Activated B cell treated with CpG ODN at 0.5 μM for 24 hours (primary cell): ENCODE measurements at regions not wholly inside any gene's neighbourhood (a gene's known extent, or its start where the extent isn't known, plus 50 kb on each side); places are given as distances from the start of the nearest gene placed in this dataset.

Source experiments
- ATAC-seq: fragments of 200-7000 bp; cut with Tn5 transposase; one replicate; pipeline ENCODE4 v1.10.0; 2021; ENCODE audit warnings: low read depth, mild to moderate bottlenecking, moderate library complexity
- CTCF ChIA-PET: fragments of 350-600 bp; sonication (Branson Sonifier 250); formaldehyde crosslinking; loops from one replicate; lab custom pipeline; 2021; ENCODE audit warnings: antibody characterized with exemption; lab: Charles Lee
- POLR2A ChIA-PET: fragments of 350-600 bp; sonication (Branson Sonifier 250); formaldehyde crosslinking; loops from one replicate; lab custom pipeline; 2021; ENCODE audit warnings: antibody characterized with exemption; lab: Charles Lee
- DNase-seq: peaks from one replicate; pipeline ENCODE4 v3.0.0; 2022
- H3K27ac Mint-ChIP-seq: one replicate; pipeline ENCODE4 v1.8.0; 2020; ENCODE audit warnings: mixed read lengths
- H3K27me3 Mint-ChIP-seq: one replicate; pipeline ENCODE4 v1.8.0; 2021; ENCODE audit warnings: mixed read lengths
- H3K36me3 Mint-ChIP-seq: one replicate; pipeline ENCODE4 v1.8.0; 2021; ENCODE audit warnings: low read depth, mixed read lengths
- H3K4me1 Mint-ChIP-seq: one replicate; pipeline ENCODE4 v1.8.0; 2021; ENCODE audit warnings: mixed read lengths
- H3K4me3 Mint-ChIP-seq: one replicate; pipeline ENCODE4 v1.8.0; 2020; ENCODE audit warnings: mild to moderate bottlenecking, mixed read lengths
- H3K9me3 Mint-ChIP-seq: one replicate; pipeline ENCODE4 v1.8.0; 2020; ENCODE audit warnings: mixed read lengths
- intact Hi-C: fragments of 100-400 bp; cut with micrococcal nuclease; formaldehyde crosslinking; loops from one replicate; pipeline ENCODE4 v1.15.1; 2024
- TF ChIP-seq, protein P1 (sequence below): fragments of 200-600 bp; IDR thresholded peaks from one replicate; pipeline ENCODE4 v1.8.0; 2022; ENCODE audit warnings: antibody characterized with exemption, mild to moderate bottlenecking

DNA sequence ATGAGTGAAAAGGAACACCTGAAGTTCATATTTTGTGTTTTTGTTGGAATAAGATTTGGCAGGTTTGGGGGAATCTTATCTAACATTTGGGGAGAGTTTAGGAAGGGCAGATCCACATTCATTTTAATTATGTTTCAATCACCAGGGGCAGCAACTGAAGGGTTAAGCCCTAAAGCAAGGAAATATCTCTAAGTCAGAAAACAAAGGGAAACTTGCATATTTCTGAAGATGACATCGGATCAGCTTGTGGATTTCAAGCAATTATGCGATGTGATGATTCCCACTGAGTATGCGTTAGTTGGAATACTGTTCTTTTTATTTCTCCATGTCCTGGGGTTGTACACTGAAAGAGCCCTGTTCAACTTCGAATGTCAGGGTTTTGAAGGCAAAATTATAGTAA is 59.8 kb upstream of the NFIB start:
- DNase-seq (no peak), ATAC-seq (no peak)
- TF ChIP-seq, protein P1, sequence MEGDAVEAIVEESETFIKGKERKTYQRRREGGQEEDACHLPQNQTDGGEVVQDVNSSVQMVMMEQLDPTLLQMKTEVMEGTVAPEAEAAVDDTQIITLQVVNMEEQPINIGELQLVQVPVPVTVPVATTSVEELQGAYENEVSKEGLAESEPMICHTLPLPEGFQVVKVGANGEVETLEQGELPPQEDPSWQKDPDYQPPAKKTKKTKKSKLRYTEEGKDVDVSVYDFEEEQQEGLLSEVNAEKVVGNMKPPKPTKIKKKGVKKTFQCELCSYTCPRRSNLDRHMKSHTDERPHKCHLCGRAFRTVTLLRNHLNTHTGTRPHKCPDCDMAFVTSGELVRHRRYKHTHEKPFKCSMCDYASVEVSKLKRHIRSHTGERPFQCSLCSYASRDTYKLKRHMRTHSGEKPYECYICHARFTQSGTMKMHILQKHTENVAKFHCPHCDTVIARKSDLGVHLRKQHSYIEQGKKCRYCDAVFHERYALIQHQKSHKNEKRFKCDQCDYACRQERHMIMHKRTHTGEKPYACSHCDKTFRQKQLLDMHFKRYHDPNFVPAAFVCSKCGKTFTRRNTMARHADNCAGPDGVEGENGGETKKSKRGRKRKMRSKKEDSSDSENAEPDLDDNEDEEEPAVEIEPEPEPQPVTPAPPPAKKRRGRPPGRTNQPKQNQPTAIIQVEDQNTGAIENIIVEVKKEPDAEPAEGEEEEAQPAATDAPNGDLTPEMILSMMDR: no peak
- POLR2A ChIA-PET: no interaction called here
- CTCF ChIA-PET: no interaction called here
- H3K4me3 Mint-ChIP-seq: no peak overlapping the region
- intact Hi-C loops: no loop called here
- H3K36me3 Mint-ChIP-seq: no peaks in the 10 kb centered on the region
- no peaks in the 10 kb centered on the region for H3K9me3 Mint-ChIP-seq
- H3K27me3 Mint-ChIP-seq: peaks cover 5% of the 10 kb centered on the region
- no peak overlapping the region for H3K27ac Mint-ChIP-seq
- H3K4me1 Mint-ChIP-seq: no peaks in the 10 kb centered on the region

DNA sequence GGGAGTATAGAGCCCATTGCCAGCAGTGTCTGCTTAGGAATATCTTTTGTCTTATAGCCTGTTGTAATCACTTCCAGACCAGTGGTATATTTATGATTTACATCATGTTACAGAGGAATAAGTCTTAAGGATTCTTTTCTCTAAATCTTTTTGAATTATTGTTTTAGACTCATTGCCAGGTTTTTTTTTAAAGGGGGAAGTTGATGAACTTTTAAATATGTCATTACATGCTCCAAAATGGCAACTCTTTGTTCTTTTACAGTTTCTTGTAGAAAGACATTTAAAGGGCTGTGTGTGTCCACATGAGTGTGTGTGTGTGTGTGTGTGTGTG is 59.4 kb upstream of the NFIB start:
- Mint-ChIP-seq H3K27me3 (peaks cover 5% of the 10 kb centered on the region), H3K27ac (no peak overlapping the region), H3K36me3 (no peaks in the 10 kb centered on the region), H3K9me3 (no peaks in the 10 kb centered on the region), H3K4me1 (no peaks in the 10 kb centered on the region), H3K4me3 (no peak overlapping the region)
- CTCF ChIA-PET: no interaction called here
- intact Hi-C loops: no loop called here
- ATAC-seq (no peak), DNase-seq (no peak)
- POLR2A ChIA-PET: no interaction called here
- TF ChIP-seq, protein P1: no peak

DNA sequence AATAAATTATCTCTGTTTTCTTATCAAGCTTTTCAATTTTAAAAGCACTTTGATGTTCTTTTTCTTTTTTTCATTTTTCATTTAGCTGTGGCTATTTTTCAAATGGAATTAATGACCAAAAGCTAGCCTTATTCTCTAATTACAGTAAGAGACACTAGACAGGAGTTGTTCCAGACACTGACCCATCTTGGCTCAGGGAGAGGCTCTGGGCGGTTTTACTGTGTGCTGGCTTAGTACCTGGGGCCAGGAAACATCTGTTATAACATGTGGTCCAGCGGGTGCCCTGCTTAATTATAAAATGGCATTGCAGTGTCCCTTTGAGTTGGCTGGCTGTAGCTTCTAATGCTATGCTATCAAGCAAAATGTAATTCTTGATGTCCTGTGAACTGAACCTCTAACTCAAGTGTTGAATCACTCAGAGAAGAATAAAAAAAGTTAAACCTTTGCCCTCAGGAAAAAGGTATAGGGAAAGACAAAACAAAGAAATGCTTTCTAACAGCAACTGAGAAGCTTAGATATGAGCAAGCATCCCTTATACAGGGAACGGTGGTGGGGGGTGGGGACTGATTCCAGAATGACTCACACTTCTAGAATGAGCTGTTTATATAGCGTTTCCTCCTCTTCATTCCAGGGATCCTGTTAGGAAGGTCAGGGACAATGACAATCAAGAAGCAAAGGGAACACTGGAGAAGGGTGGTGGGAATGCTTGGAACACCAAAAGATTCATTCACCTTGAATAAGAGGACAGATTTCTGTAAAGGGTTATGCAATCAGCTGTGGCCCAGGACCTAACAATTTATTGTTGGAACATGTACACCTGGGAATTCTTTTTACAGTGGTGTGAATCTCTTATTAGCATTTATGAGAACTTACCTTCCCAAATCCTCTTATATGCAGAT is 58.7 kb upstream of the NFIB start:
- Mint-ChIP-seq H3K27ac (no peak overlapping the region), H3K9me3 (no peaks in the 10 kb centered on the region), H3K4me1 (no peaks in the 10 kb centered on the region), H3K4me3 (no peak overlapping the region), H3K36me3 (no peaks in the 10 kb centered on the region), H3K27me3 (peaks cover 5% of the 10 kb centered on the region)
- TF ChIP-seq, protein P1: no peak
- intact Hi-C loops: no loop called here
- POLR2A ChIA-PET: no interaction called here
- CTCF ChIA-PET: no interaction called here
- ATAC-seq: no peak
- DNase-seq: no peak

- Mint-ChIP-seq H3K36me3 (no peaks in the 10 kb centered on the region), H3K27me3 (peaks cover 9% of the 10 kb centered on the region), H3K4me3 (no peak overlapping the region), H3K27ac (no peak overlapping the region), H3K4me1 (no peaks in the 10 kb centered on the region), H3K9me3 (no peaks in the 10 kb centered on the region)
- intact Hi-C loops: no loop called here
- ChIA-PET CTCF (no interaction called here), POLR2A (no interaction called here)
- ATAC-seq (no peak), DNase-seq (no peak)
- TF ChIP-seq, protein P1: no peak
Measured at GRCh38 chr9:14369011-14369410, 55.1 kb upstream of the NFIB start.

DNA sequence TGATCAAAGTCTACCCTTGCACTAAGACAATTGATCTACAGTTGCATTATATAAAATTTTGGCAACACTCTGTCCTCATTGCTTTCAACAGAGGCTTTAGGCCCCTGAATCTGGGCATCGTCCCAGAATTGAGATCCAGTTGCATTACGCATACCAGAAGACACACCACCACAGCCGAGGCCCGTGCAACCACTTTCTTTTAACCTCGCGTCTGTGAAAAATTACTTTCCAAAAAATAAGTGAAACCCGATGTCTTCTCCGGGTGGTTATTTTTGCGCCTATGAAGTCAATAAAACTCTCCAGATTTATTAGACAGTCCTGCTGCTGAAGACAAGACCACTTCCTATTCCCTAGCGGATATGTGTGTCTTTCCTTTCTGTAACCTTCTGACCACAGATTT is 52.1 kb upstream of the NFIB start:
- Mint-ChIP-seq H3K9me3 (no peaks in the 10 kb centered on the region), H3K36me3 (no peaks in the 10 kb centered on the region), H3K4me1 (no peaks in the 10 kb centered on the region), H3K27ac (no peak overlapping the region), H3K27me3 (peaks cover 7% of the 10 kb centered on the region), H3K4me3 (no peak overlapping the region)
- POLR2A ChIA-PET: no interaction called here
- no peak for DNase-seq
- ATAC-seq: no peak
- CTCF ChIA-PET: no interaction called here
- TF ChIP-seq, protein P1: no peak
- intact Hi-C loops: no loop called here
